ENCODE measurements at regions not wholly inside any gene's neighbourhood (a gene's known extent, or its start where the extent isn't known, plus 50 kb on each side); places are given as distances from the start of the nearest gene placed in this dataset.
"Not testable (repeated sequence)": the region's sequence is repeated elsewhere in the genome, so short reads cannot be mapped to it uniquely, and the experiment has no call there.

- DNase-seq (ENCODE audit: low read depth in 2 of 2), result no peak
Observed at GRCh38 chr6:4378319-4378996, 243.1 kb upstream of the ECI2 start.

DNA sequence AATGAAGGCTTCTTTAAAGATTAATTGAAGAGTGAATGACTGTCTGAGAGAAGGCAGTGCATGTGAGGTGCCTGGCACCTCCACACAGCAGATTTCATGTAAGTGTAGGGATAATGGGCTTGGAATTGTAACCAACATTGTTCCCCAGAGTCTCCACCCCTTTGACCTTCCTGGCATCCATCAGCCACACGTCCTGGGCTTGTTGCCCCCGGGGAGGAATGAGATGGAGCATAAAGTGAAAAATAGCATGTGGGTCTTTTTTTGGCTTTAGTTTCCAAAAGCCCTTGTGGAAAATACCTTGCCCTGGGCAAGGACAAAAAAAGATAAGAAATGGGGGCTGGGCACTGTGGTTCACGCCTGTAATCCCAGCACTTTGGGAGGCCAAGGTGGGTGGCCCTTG, 242.2 kb upstream of the ECI2 start:
- DNase-seq (ENCODE audit: low read depth in 2 of 2), result no peak

GRCh38 chr6:4374216-4374615, 238.8 kb upstream of the ECI2 start:
- no peak for DNase-seq (ENCODE audit: low read depth in 2 of 2)

- no peak for DNase-seq (ENCODE audit: low read depth in 2 of 2)
Observed at GRCh38 chr6:4372866-4373265, 237.5 kb upstream of the ECI2 start.

- DNase-seq (ENCODE audit: low read depth in 2 of 2), result no peak
Observed at GRCh38 chr6:4371207-4371921, 236.0 kb upstream of the ECI2 start.

DNA sequence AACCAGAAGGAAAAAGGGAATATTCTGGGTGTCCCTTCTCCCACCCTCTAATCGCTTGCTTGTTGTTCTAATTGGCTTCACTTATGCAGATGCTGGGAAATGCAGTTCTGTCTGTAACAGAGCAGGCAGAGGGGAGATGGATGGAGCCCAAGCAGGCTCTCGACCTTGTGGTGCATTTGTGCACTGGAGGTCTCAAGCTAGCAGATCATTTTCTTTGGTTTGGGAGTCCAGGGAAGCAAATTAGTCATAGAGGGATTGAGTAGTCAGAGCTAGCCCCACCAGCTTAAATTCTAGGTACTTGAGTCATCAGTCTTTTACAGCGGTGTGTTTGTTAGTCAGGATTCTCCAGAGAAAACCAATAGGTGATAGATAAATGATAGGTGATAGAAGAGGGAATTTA, 234.7 kb upstream of the ECI2 start:
- no peak for DNase-seq (ENCODE audit: low read depth in 2 of 2)

- no peak for DNase-seq (ENCODE audit: low read depth in 2 of 2)
Observed at GRCh38 chr6:4369616-4370015, 234.2 kb upstream of the ECI2 start.

- DNase-seq (ENCODE audit: low read depth in 2 of 2), result no peak
Observed at GRCh38 chr6:4368649-4369048, 233.3 kb upstream of the ECI2 start.

- no peak for DNase-seq (ENCODE audit: low read depth in 2 of 2)
Observed at GRCh38 chr6:4367643-4368042, 232.3 kb upstream of the ECI2 start.

GRCh38 chr6:4366635-4367395, 231.4 kb upstream of the ECI2 start:
- no peak for DNase-seq (ENCODE audit: low read depth in 2 of 2)

DNA sequence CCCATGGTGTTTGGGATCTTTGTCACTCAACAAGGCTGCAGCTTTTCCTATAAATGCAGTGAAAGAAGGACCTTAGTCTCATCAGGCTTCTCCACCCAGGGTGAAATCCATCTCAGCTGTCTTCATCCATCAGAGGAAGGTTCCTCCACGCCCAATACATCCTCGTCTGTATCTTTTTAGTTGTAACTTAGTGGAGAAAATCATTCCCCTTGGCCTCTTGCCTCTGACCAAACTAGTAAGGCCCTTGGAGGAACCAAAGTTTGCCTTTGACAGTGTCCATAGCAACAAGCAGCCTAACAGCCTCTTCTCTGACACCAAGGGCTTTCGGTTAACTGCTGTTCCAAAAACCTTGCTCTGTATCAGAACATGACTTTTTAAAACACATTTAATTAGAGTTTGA, 230.3 kb upstream of the ECI2 start:
- DNase-seq (ENCODE audit: low read depth in 2 of 2), result no peak

- no peak for DNase-seq (ENCODE audit: low read depth in 2 of 2)
Observed at GRCh38 chr6:4364711-4365110, 229.3 kb upstream of the ECI2 start.

GRCh38 chr6:4364172-4364571, 228.8 kb upstream of the ECI2 start:
- DNase-seq (ENCODE audit: low read depth in 2 of 2), result no peak

DNA sequence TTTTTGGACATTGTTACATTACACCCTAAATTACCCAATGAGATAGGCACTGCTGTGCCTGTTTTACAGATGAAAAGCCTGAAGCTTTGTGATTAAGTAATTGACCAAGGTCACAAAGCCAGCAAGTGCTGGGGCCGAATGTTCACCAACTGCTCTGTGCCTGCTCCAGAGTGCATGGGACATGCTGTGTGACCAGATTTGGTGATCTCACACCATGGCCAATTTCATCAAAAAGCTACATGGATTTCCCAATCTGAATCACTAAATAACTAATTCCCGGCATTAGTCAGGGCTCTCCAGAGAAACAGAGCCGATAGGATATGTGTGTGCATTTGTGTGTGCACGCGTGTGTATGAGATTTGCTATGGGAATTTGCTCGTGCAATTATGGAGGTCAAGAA, 228.3 kb upstream of the ECI2 start:
- DNase-seq (ENCODE audit: low read depth in 2 of 2), result no peak

DNA sequence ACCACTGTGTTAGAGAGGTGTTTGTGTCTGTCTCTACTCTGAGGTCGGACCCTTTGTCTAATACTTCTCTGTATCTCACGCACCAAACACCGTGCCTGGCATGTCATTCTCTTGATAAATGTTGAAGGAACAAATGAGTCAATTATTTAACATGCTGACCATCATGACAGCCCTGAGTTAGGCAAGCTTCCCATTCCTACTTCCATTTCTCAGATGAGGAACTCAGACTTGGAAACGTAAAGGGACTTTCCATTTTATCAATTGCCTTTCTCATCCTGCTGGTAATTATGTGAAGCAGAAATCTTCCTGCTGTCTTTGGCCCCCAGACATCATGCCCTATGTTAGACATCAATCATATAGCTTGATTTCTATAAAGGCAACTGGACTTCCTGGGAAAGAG, 227.0 kb upstream of the ECI2 start:
- no peak for DNase-seq (ENCODE audit: low read depth in 2 of 2)

- DNase-seq (ENCODE audit: low read depth in 2 of 2), result no peak
Observed at GRCh38 chr6:4360920-4361319, 225.5 kb upstream of the ECI2 start.

DNA sequence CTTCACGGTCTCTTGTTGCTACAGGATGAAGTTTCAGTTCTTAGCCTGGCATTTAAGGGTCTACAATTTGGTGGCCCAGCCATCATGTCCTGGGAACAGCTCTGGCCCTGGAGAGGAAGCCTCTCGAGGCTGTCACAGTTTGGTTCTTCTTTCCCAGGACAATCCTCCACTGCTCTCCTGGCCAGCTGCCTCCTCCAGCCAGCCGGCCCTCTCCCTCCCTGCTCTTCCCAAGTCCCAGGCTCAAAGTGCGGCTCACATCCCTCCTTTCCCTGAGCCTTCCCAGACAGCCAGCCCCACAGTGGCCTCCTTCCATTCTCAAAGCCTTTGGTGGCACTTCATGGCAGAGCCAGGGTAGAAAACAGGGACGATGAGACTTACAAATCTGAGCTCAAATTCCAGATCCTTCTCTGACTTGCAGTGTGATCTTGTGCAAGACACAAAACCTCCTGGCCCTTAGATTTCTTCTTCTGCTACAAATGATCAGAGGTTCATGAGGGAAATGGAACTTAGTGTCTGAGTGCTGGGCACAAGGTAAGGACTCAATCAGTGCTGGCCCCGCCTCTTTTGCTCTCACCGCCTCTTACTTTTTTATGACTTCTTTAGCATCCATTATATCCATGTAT, 223.8 kb upstream of the ECI2 start:
- no peak for DNase-seq (ENCODE audit: low read depth in 2 of 2)

- DNase-seq (ENCODE audit: low read depth in 2 of 2), result no peak
Observed at GRCh38 chr6:4358414-4359107, 223.2 kb upstream of the ECI2 start.

DNA sequence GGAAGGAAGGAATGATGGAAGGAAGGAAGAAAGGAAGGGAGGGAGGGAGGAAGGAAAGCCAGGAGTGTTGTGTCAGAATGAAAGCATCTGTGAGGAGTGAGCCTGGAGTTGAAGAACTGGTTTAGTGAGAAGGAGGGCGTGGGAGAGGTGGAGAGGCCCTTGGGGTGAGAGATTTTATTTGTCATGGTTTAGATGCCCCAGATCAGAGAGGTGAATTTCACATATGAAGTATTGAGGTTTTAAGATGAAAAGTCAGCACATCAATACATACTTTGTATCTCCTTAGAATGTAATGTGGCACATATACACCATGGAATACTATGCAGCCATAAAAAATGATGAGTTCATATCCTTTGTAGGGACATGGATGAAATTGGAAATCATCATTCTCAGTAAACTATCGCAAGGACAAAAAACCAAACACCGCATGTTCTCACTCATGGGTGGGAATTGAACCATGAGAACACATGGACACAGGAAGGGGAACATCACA, 222.3 kb upstream of the ECI2 start:
- DNase-seq (ENCODE audit: low read depth in 2 of 2), result not testable (repeated sequence)

- no peak for DNase-seq (ENCODE audit: low read depth in 2 of 2)
Observed at GRCh38 chr6:4356899-4357659, 221.7 kb upstream of the ECI2 start.

- DNase-seq (ENCODE audit: low read depth in 2 of 2), result no peak
Observed at GRCh38 chr6:4355241-4355640, 219.9 kb upstream of the ECI2 start.

Measured in stimulated activated CD8-positive, alpha-beta memory T cell treated with anti-CD3 and anti-CD28 coated beads, Interleukin-7, amount 100 ng/mL, for 4 hours (primary cell).